ENCODE measurements at regions not wholly inside any gene's neighbourhood (a gene's known extent, or its start where the extent isn't known, plus 50 kb on each side); places are given as distances from the start of the nearest gene placed in this dataset.

DNA sequence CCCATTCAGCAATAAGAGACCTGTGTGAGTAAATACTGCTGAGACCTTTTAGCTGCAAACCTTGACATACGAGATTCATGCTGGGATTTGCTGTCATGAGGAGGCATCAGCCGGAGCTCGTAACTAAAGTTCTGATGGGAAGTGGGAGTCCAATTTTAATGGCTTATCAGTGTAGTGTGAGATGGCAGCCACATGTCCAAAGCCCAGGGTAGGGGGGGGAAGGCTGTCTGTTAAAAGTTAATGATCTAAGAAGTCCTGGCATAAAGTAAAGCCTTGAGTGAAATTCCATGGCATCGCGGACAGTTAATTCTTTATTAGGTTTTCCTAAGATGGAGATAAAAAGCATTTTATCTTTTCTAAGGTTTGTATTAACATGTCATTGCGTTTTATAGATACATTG lies 240.0 kb downstream of the AACS start:
- TF ChIP-seq POLR2A (IDR thresholded peaks at IDR 0.05): no peak
- TF ChIP-seq, protein P1, sequence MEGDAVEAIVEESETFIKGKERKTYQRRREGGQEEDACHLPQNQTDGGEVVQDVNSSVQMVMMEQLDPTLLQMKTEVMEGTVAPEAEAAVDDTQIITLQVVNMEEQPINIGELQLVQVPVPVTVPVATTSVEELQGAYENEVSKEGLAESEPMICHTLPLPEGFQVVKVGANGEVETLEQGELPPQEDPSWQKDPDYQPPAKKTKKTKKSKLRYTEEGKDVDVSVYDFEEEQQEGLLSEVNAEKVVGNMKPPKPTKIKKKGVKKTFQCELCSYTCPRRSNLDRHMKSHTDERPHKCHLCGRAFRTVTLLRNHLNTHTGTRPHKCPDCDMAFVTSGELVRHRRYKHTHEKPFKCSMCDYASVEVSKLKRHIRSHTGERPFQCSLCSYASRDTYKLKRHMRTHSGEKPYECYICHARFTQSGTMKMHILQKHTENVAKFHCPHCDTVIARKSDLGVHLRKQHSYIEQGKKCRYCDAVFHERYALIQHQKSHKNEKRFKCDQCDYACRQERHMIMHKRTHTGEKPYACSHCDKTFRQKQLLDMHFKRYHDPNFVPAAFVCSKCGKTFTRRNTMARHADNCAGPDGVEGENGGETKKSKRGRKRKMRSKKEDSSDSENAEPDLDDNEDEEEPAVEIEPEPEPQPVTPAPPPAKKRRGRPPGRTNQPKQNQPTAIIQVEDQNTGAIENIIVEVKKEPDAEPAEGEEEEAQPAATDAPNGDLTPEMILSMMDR (IDR thresholded peaks at IDR 0.05): no peak

All from adrenal gland (tissue), 5 donors.